Activated CD8-positive, alpha-beta memory T cell treated with anti-CD3 and anti-CD28 coated beads, Interleukin-2, amount 10 ng/mL, durations not matched to agents 7 days and 5 days (primary cell): ENCODE measurements at regions not wholly inside any gene's neighbourhood (a gene's known extent, or its start where the extent isn't known, plus 50 kb on each side); places are given as distances from the start of the nearest gene placed in this dataset.
"Not testable (repeated sequence)": the region's sequence is repeated elsewhere in the genome, so short reads cannot be mapped to it uniquely, and the experiment has no call there.

Experiments
- ATAC-seq: fragments of 150-1000 bp; cut with Tn5 transposase; one replicate; pipeline ENCODE4 v1.10.0; 2021; ENCODE audit warnings: moderate library complexity
- CTCF ChIA-PET: fragments of 350-600 bp; sonication (Branson Sonifier 250); formaldehyde crosslinking; loops from one replicate; lab custom pipeline; 2021; ENCODE audit warnings: antibody characterized with exemption; lab: Charles Lee
- DNase-seq: peaks from one replicate; pipeline ENCODE4 v3.0.0-alpha.2; 2020
- H3K27ac Mint-ChIP-seq: one replicate; pipeline ENCODE4 v1.8.0; 2021; ENCODE audit warnings: mild to moderate bottlenecking, mixed read lengths
- H3K27me3 Mint-ChIP-seq: one replicate; pipeline ENCODE4 v1.8.0; 2021; ENCODE audit warnings: mixed read lengths
- H3K36me3 Mint-ChIP-seq: one replicate; pipeline ENCODE4 v1.8.0; 2021; ENCODE audit warnings: mild to moderate bottlenecking, mixed read lengths
- H3K4me1 Mint-ChIP-seq: one replicate; pipeline ENCODE4 v1.8.0; 2021; ENCODE audit warnings: mixed read lengths
- H3K4me3 Mint-ChIP-seq: one replicate; pipeline ENCODE4 v1.8.0; 2021; ENCODE audit warnings: mild to moderate bottlenecking, moderate library complexity, mixed read lengths
- H3K9me3 Mint-ChIP-seq: one replicate; pipeline ENCODE4 v1.8.0; 2022; ENCODE audit warnings: low read depth, mixed read lengths

DNA sequence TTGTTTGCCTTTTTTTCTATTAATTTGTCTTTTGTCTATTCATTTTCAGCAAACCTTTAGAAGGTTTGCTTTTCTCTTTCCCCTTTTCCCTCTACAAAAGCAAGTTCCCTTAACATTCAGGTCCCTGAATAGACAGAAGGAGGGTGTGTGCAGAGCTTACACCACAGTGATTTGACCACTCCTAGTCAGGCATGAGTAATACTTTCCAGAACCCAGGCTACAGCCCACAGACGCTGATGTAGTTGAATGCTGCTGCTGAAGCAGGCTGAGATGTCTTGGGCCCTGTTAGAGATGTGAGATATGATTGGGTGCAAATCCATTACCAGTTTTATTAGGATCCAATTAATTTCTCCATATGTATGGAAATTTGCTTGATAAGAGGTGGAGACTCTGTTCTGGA is 1191.4 kb downstream of the RPIA start:
- H3K4me3 Mint-ChIP-seq, H3K9me3 Mint-ChIP-seq, H3K27me3 Mint-ChIP-seq, ATAC-seq, CTCF ChIA-PET, H3K36me3 Mint-ChIP-seq, DNase-seq, H3K4me1 Mint-ChIP-seq, H3K27ac Mint-ChIP-seq: not testable (repeated sequence)

DNA sequence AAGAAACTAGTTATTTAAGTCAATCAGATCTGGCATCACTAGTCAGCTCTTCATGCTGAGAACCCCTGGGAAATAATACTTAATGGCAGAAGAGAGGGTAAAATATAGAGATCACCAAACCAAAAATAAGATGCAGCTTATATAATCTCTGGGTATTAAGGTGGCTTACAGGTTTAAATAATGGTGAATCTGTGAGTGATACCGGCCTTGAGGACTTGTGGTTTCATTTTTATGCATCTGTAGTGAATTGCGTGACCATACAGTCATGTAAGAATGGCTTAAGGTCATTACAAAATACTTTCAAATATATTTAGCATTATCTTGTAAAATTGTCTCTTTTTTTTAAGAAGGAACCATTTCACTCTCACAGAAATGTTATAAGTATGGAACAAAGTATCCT is 1192.2 kb downstream of the RPIA start:
- CTCF ChIA-PET, H3K9me3 Mint-ChIP-seq, H3K4me3 Mint-ChIP-seq, DNase-seq, H3K27ac Mint-ChIP-seq, H3K27me3 Mint-ChIP-seq, H3K36me3 Mint-ChIP-seq, ATAC-seq, H3K4me1 Mint-ChIP-seq: not testable (repeated sequence)

- H3K27me3 Mint-ChIP-seq, H3K9me3 Mint-ChIP-seq, H3K36me3 Mint-ChIP-seq, H3K4me3 Mint-ChIP-seq, CTCF ChIA-PET, H3K4me1 Mint-ChIP-seq, H3K27ac Mint-ChIP-seq, DNase-seq, ATAC-seq: not testable (repeated sequence)
These were observed 1193.6 kb downstream of the RPIA start for GRCh38 chr2:89885071-89885470.

GRCh38 chr2:89888693-89889092 is 1197.2 kb downstream of the RPIA start:
- H3K27me3 Mint-ChIP-seq, H3K27ac Mint-ChIP-seq, CTCF ChIA-PET, DNase-seq, ATAC-seq, H3K4me3 Mint-ChIP-seq, H3K4me1 Mint-ChIP-seq, H3K9me3 Mint-ChIP-seq, H3K36me3 Mint-ChIP-seq: not testable (repeated sequence)

- H3K27ac Mint-ChIP-seq, CTCF ChIA-PET, H3K27me3 Mint-ChIP-seq, H3K9me3 Mint-ChIP-seq, H3K4me1 Mint-ChIP-seq, ATAC-seq, H3K36me3 Mint-ChIP-seq, H3K4me3 Mint-ChIP-seq, DNase-seq: not testable (repeated sequence)
These were observed 1198.8 kb downstream of the RPIA start for GRCh38 chr2:89890185-89890773.

GRCh38 chr2:89894988-89895387 is 1203.5 kb downstream of the RPIA start:
- H3K27me3 Mint-ChIP-seq, CTCF ChIA-PET, ATAC-seq, DNase-seq, H3K9me3 Mint-ChIP-seq, H3K4me3 Mint-ChIP-seq, H3K4me1 Mint-ChIP-seq, H3K36me3 Mint-ChIP-seq, H3K27ac Mint-ChIP-seq: not testable (repeated sequence)

DNA sequence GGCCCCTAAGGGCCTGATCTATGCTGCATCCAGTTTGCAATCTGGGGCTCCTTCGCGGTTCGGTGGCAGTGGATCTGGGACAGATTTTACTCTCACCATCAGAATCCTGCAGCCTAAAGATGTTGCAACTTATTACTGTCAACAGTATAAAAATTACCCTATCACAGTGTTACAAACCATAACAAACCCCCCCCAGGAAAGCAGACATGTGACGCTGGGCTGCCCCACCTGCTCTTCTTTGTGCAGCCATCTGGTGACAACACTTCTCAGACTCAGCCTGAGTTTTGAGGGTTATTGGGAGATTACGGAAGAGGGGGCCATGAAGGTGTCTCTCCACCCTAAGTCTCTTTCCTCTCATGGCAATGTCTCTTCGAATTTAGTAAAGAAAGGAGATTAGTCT is 1204.2 kb downstream of the RPIA start:
- H3K36me3 Mint-ChIP-seq, H3K27ac Mint-ChIP-seq, DNase-seq, H3K4me1 Mint-ChIP-seq, ATAC-seq, CTCF ChIA-PET, H3K9me3 Mint-ChIP-seq, H3K27me3 Mint-ChIP-seq, H3K4me3 Mint-ChIP-seq: not testable (repeated sequence)

GRCh38 chr2:89927018-89927417 is 1235.5 kb downstream of the RPIA start:
- H3K36me3 Mint-ChIP-seq, H3K9me3 Mint-ChIP-seq, H3K27me3 Mint-ChIP-seq, H3K4me1 Mint-ChIP-seq, CTCF ChIA-PET, H3K27ac Mint-ChIP-seq, H3K4me3 Mint-ChIP-seq, DNase-seq, ATAC-seq: not testable (repeated sequence)

DNA sequence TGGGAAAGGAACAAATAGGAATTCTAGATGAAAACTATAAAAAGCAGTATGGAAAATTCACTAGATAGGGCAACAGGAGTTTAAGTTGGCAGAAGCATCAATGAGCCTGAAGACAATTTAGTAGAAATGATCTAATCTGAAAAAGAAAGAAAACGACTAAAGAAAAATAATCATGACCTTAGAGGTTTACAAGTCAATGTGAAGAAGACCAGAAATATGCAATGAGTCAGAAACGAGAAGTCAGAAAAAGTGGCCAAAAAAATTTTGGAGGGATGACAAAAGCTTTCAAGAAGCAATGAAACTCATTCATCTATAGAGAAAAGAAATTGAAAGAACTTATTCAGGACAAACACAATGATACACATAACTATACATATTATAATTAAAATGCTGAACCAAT is 1244.0 kb downstream of the RPIA start:
- H3K27ac Mint-ChIP-seq, H3K4me3 Mint-ChIP-seq, H3K4me1 Mint-ChIP-seq, ATAC-seq, H3K9me3 Mint-ChIP-seq, H3K36me3 Mint-ChIP-seq, H3K27me3 Mint-ChIP-seq, CTCF ChIA-PET, DNase-seq: not testable (repeated sequence)

DNA sequence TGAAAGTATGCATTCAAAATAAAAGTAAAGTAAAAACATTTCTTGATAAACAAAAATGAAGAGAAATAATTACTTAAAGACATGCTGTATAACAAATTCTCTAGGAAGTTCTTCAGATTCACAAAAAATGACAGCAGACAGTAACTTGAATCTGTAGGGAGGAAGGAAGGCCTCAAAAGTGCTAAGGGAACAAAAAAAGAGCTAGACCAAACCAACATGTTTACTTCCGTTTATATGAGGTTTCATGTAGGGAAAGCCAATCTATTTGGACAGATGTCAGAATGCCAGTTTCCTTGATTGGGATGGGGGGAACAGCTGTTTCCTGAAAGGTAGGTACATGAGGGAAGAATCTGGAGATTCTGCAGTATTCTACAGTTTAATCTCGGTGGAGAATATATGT is 1244.5 kb downstream of the RPIA start:
- H3K27ac Mint-ChIP-seq, ATAC-seq, H3K27me3 Mint-ChIP-seq, H3K36me3 Mint-ChIP-seq, H3K4me3 Mint-ChIP-seq, H3K9me3 Mint-ChIP-seq, DNase-seq, CTCF ChIA-PET, H3K4me1 Mint-ChIP-seq: not testable (repeated sequence)

GRCh38 chr2:89936559-89936958 is 1245.1 kb downstream of the RPIA start:
- H3K27me3 Mint-ChIP-seq, CTCF ChIA-PET, DNase-seq, H3K36me3 Mint-ChIP-seq, H3K9me3 Mint-ChIP-seq, H3K4me3 Mint-ChIP-seq, H3K27ac Mint-ChIP-seq, H3K4me1 Mint-ChIP-seq, ATAC-seq: not testable (repeated sequence)

- H3K9me3 Mint-ChIP-seq, DNase-seq, H3K4me1 Mint-ChIP-seq, H3K36me3 Mint-ChIP-seq, CTCF ChIA-PET, H3K27me3 Mint-ChIP-seq, H3K4me3 Mint-ChIP-seq, H3K27ac Mint-ChIP-seq, ATAC-seq: not testable (repeated sequence)
These were observed 1247.3 kb downstream of the RPIA start for GRCh38 chr2:89938756-89939155.

GRCh38 chr2:89944267-89944666 is 1252.8 kb downstream of the RPIA start:
- H3K4me3 Mint-ChIP-seq, CTCF ChIA-PET, H3K27ac Mint-ChIP-seq, H3K36me3 Mint-ChIP-seq, ATAC-seq, H3K4me1 Mint-ChIP-seq, H3K9me3 Mint-ChIP-seq, H3K27me3 Mint-ChIP-seq, DNase-seq: not testable (repeated sequence)

- CTCF ChIA-PET, H3K9me3 Mint-ChIP-seq, H3K36me3 Mint-ChIP-seq, H3K27ac Mint-ChIP-seq, H3K4me1 Mint-ChIP-seq, DNase-seq, ATAC-seq, H3K27me3 Mint-ChIP-seq, H3K4me3 Mint-ChIP-seq: not testable (repeated sequence)
These were observed 1253.6 kb downstream of the RPIA start for GRCh38 chr2:89945004-89945616.
